Ishikawa (cell line): ENCODE measurements at regions not wholly inside any gene's neighbourhood (a gene's known extent, or its start where the extent isn't known, plus 50 kb on each side); places are given as distances from the start of the nearest gene placed in this dataset.

Experiments used
- CEBPB ChIP-seq: IDR thresholded peaks from 2 replicates; pipeline ENCODE4 v1.6.1; 2012
- CREB1 ChIP-seq: IDR thresholded peaks from 2 replicates; pipeline ENCODE4 v1.6.1; 2012; ENCODE audit warnings: low read depth
- EGR1 ChIP-seq: IDR thresholded peaks from 2 replicates; pipeline ENCODE4 v1.6.1; 2012
- RAD21 ChIP-seq: IDR thresholded peaks from 2 replicates; pipeline ENCODE4 v1.6.1; 2012; ENCODE audit warnings: low read depth
- TAF1 ChIP-seq: IDR thresholded peaks from 2 replicates; pipeline ENCODE4 v1.6.1; 2012; ENCODE audit warnings: low read depth, mild to moderate bottlenecking
- TF ChIP-seq, protein P1 (sequence below): IDR thresholded peaks from 2 replicates; pipeline ENCODE4 v1.6.1; 2012
- TF ChIP-seq, protein P2 (sequence below): IDR thresholded peaks from 2 replicates; pipeline ENCODE4 v1.6.1; 2012; ENCODE audit warnings: low read depth, mild to moderate bottlenecking

DNA sequence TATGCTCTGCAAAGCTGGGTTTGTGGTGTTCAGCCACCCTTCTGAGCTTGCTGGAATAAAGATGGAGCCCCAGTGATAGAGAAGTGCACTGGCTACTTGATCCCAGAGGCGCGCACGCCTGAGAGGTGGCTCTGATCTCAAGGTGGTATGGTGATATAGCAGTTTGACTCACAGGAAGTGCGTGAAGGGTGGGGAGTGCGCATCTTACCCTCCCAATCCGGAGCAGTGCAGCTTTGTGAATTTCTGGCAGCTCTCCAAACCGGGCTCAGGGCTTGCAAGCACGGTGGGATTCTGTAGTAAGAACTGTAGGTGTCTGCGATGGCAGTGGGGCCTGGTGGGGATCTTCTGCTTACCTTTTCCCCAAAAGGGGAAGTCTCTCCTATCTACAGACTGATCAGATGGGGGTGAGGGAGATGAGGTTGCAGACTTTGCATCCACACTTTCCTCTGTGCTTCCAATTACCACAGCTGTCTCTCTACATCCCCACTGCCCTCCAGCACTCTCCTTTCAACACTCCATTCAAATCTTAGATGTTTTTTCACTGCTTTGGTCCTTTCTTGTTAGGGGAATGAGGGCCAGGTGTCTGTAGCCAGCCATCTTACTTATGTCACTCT is 197.4 kb upstream of the SLC38A2 start:
- no peak for TF ChIP-seq TAF1
- TF ChIP-seq, protein P1, sequence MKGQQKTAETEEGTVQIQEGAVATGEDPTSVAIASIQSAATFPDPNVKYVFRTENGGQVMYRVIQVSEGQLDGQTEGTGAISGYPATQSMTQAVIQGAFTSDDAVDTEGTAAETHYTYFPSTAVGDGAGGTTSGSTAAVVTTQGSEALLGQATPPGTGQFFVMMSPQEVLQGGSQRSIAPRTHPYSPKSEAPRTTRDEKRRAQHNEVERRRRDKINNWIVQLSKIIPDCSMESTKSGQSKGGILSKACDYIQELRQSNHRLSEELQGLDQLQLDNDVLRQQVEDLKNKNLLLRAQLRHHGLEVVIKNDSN, result no peak
- TF ChIP-seq EGR1, result no peak
- TF ChIP-seq RAD21, result no peak
- TF ChIP-seq, protein P2, sequence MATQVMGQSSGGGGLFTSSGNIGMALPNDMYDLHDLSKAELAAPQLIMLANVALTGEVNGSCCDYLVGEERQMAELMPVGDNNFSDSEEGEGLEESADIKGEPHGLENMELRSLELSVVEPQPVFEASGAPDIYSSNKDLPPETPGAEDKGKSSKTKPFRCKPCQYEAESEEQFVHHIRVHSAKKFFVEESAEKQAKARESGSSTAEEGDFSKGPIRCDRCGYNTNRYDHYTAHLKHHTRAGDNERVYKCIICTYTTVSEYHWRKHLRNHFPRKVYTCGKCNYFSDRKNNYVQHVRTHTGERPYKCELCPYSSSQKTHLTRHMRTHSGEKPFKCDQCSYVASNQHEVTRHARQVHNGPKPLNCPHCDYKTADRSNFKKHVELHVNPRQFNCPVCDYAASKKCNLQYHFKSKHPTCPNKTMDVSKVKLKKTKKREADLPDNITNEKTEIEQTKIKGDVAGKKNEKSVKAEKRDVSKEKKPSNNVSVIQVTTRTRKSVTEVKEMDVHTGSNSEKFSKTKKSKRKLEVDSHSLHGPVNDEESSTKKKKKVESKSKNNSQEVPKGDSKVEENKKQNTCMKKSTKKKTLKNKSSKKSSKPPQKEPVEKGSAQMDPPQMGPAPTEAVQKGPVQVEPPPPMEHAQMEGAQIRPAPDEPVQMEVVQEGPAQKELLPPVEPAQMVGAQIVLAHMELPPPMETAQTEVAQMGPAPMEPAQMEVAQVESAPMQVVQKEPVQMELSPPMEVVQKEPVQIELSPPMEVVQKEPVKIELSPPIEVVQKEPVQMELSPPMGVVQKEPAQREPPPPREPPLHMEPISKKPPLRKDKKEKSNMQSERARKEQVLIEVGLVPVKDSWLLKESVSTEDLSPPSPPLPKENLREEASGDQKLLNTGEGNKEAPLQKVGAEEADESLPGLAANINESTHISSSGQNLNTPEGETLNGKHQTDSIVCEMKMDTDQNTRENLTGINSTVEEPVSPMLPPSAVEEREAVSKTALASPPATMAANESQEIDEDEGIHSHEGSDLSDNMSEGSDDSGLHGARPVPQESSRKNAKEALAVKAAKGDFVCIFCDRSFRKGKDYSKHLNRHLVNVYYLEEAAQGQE, result no peak
- no peak for TF ChIP-seq CREB1
- TF ChIP-seq CEBPB, result no peak
